22Rv1 (cell line): ENCODE measurements at regions not wholly inside any gene's neighbourhood (a gene's known extent, or its start where the extent isn't known, plus 50 kb on each side); places are given as distances from the start of the nearest gene placed in this dataset.

ENCODE experiments used
- CTCF ChIP-seq: fragments of 450-650 bp; IDR thresholded peaks from 2 replicates; pipeline ENCODE4 v1.5.1; 2017; ENCODE audit warnings: mild to moderate bottlenecking
- ZFX ChIP-seq: fragments of 450-650 bp; IDR thresholded peaks from 2 replicates; pipeline ENCODE4 v1.6.1; 2017; ENCODE audit warnings: antibody characterized with exemption, borderline replicate concordance

- no peak for TF ChIP-seq CTCF
- no peak for TF ChIP-seq ZFX
Observed at GRCh38 chr21:35232545-35233176, 183.6 kb upstream of the RUNX1 start.
